GM12891 (cell line): ENCODE measurements at regions not wholly inside any gene's neighbourhood (a gene's known extent, or its start where the extent isn't known, plus 50 kb on each side); places are given as distances from the start of the nearest gene placed in this dataset.

ENCODE experiments used
- DNase-seq: peaks from one replicate; pipeline ENCODE4 v3.0.0; 2011; ENCODE audit warnings: low spot score; ENCODE audit not compliant: insufficient read length
- FAIRE-seq: peaks from 2 replicates; lab custom pipeline; 2011; peaks lifted over from hg19 to GRCh38; lab: Jason Lieb, UNC
- PAX5 ChIP-seq: IDR thresholded peaks from 2 replicates; pipeline ENCODE4 v1.6.1; 2011; ENCODE audit warnings: low read length, moderate library complexity, mild to moderate bottlenecking; ENCODE audit not compliant: insufficient read depth, severe bottlenecking
- POLR2A ChIP-seq: IDR thresholded peaks from 2 replicates; pipeline ENCODE4 v1.6.1; 2011; ENCODE audit warnings: low read depth, low read length, control low read depth
- POLR2AphosphoS5 ChIP-seq: IDR thresholded peaks from 2 replicates; pipeline ENCODE4 v1.6.1; 2011; ENCODE audit warnings: low read depth, low read length, control low read depth
- POU2F2 ChIP-seq: IDR thresholded peaks from 2 replicates; pipeline ENCODE4 v1.6.1; 2011; ENCODE audit warnings: low read depth, mild to moderate bottlenecking, control low read depth, low read length, moderate library complexity
- SPI1 ChIP-seq: IDR thresholded peaks from 2 replicates; pipeline ENCODE4 v1.6.1; 2011; ENCODE audit warnings: low read depth, low read length, control low read depth
- TAF1 ChIP-seq: IDR thresholded peaks from 2 replicates; pipeline ENCODE4 v1.6.1; 2011; ENCODE audit warnings: low read depth, low read length, control low read depth

- FAIRE-seq: no peak
- TF ChIP-seq PAX5 (no peak), POU2F2 (no peak), POLR2AphosphoS5 (no peak), SPI1 (no peak), POLR2A (no peak), TAF1 (no peak)
- DNase-seq: no peak
Observed at GRCh38 chr3:164486150-164486549, 592.1 kb downstream of the SI start.

GRCh38 chr3:164479978-164480377, 598.3 kb downstream of the SI start:
- no peak for DNase-seq
- no peak for FAIRE-seq
- TF ChIP-seq PAX5 (no peak), TAF1 (no peak), POU2F2 (no peak), POLR2AphosphoS5 (no peak), POLR2A (no peak), SPI1 (no peak)

- FAIRE-seq (no peak), DNase-seq (no peak)
- TF ChIP-seq POLR2AphosphoS5: no peak
Observed at GRCh38 chr3:164479406-164479805, 598.9 kb downstream of the SI start.

GRCh38 chr3:164478323-164478722, 600.0 kb downstream of the SI start:
- no peak for TF ChIP-seq POU2F2
- no peak for TF ChIP-seq POLR2A
- TF ChIP-seq TAF1: no peak
- TF ChIP-seq SPI1: no peak
- TF ChIP-seq POLR2AphosphoS5: no peak
- TF ChIP-seq PAX5: no peak
- DNase-seq (no peak), FAIRE-seq (no peak)

- no peak for FAIRE-seq
- no peak for TF ChIP-seq POU2F2
- TF ChIP-seq POLR2AphosphoS5: no peak
- no peak for TF ChIP-seq POLR2A
- no peak for TF ChIP-seq SPI1
- TF ChIP-seq PAX5: no peak
- TF ChIP-seq TAF1: no peak
Observed at GRCh38 chr3:164477403-164477802, 600.9 kb downstream of the SI start.

GRCh38 chr3:164476631-164477030, 601.7 kb downstream of the SI start:
- TF ChIP-seq TAF1 (no peak), SPI1 (no peak), POU2F2 (no peak), PAX5 (no peak), POLR2A (no peak), POLR2AphosphoS5 (no peak)
- no peak for DNase-seq
- no peak for FAIRE-seq

More at GRCh38 chr3:164477403-164477802, 600.9 kb downstream of the SI start:
- DNase-seq: no peak

GRCh38 chr3:164470471-164470870, 607.8 kb downstream of the SI start:
- no peak for DNase-seq
- FAIRE-seq: no peak

GRCh38 chr3:164468055-164468454, 610.2 kb downstream of the SI start:
- no peak for TF ChIP-seq POLR2A
- TF ChIP-seq SPI1: no peak
- no peak for TF ChIP-seq TAF1
- no peak for TF ChIP-seq POU2F2
- TF ChIP-seq PAX5: no peak
- no peak for TF ChIP-seq POLR2AphosphoS5
- no peak for FAIRE-seq
- no peak for DNase-seq

More at GRCh38 chr3:164470471-164470870, 607.8 kb downstream of the SI start:
- TF ChIP-seq SPI1 (no peak), POLR2AphosphoS5 (no peak), TAF1 (no peak), POU2F2 (no peak), POLR2A (no peak), PAX5 (no peak)

GRCh38 chr3:164467007-164467406, 611.3 kb downstream of the SI start:
- DNase-seq: no peak
- TF ChIP-seq TAF1 (no peak), POLR2A (no peak), POU2F2 (no peak), PAX5 (no peak), SPI1 (no peak), POLR2AphosphoS5 (no peak)
- FAIRE-seq: no peak

- no peak for TF ChIP-seq POLR2A
- no peak for TF ChIP-seq POU2F2
- TF ChIP-seq PAX5: no peak
- no peak for TF ChIP-seq POLR2AphosphoS5
- no peak for TF ChIP-seq TAF1
- no peak for TF ChIP-seq SPI1
- FAIRE-seq (no peak), DNase-seq (no peak)
Observed at GRCh38 chr3:164465172-164465571, 613.1 kb downstream of the SI start.
